ENCODE measurements at regions not wholly inside any gene's neighbourhood (a gene's known extent, or its start where the extent isn't known, plus 50 kb on each side); places are given as distances from the start of the nearest gene placed in this dataset.

GRCh38 chr15:66896611-66897010 lies 168.8 kb upstream of the SMAD3 start:
- TF ChIP-seq, protein P1, sequence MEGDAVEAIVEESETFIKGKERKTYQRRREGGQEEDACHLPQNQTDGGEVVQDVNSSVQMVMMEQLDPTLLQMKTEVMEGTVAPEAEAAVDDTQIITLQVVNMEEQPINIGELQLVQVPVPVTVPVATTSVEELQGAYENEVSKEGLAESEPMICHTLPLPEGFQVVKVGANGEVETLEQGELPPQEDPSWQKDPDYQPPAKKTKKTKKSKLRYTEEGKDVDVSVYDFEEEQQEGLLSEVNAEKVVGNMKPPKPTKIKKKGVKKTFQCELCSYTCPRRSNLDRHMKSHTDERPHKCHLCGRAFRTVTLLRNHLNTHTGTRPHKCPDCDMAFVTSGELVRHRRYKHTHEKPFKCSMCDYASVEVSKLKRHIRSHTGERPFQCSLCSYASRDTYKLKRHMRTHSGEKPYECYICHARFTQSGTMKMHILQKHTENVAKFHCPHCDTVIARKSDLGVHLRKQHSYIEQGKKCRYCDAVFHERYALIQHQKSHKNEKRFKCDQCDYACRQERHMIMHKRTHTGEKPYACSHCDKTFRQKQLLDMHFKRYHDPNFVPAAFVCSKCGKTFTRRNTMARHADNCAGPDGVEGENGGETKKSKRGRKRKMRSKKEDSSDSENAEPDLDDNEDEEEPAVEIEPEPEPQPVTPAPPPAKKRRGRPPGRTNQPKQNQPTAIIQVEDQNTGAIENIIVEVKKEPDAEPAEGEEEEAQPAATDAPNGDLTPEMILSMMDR (IDR thresholded peaks at IDR 0.05; ENCODE audit: unreplicated experiment), result no peak
- no peak for DNase-seq (ENCODE audit: low spot score, unreplicated experiment)
- no peak overlapping the region for H3K27ac Mint-ChIP-seq

GRCh38 chr15:66897416-66897815 lies 168.0 kb upstream of the SMAD3 start:
- H3K36me3 Mint-ChIP-seq (ENCODE audit: insufficient read depth), result no peaks in the 10 kb centered on the region
- no peaks in the 10 kb centered on the region for H3K9me3 Mint-ChIP-seq (ENCODE audit: low read depth)
- peaks cover 26% of the 10 kb centered on the region for H3K4me1 Mint-ChIP-seq (ENCODE audit: low read depth)
- no peak overlapping the region for H3K4me3 Mint-ChIP-seq (ENCODE audit: low read depth)
- H3K27ac Mint-ChIP-seq, result no peak overlapping the region
- H3K27me3 Mint-ChIP-seq, result no peaks in the 10 kb centered on the region
- TF ChIP-seq, protein P1 (IDR thresholded peaks at IDR 0.05; ENCODE audit: unreplicated experiment), result no peak
- no peak for DNase-seq (ENCODE audit: low spot score, unreplicated experiment)

More at GRCh38 chr15:66896611-66897010, 168.8 kb upstream of the SMAD3 start:
- Mint-ChIP-seq H3K4me1 (ENCODE audit: low read depth) (peaks cover 34% of the 10 kb centered on the region), H3K4me3 (ENCODE audit: low read depth) (no peak overlapping the region), H3K36me3 (ENCODE audit: insufficient read depth) (peaks cover 2% of the 10 kb centered on the region), H3K27me3 (no peaks in the 10 kb centered on the region), H3K9me3 (ENCODE audit: low read depth) (peaks cover 1% of the 10 kb centered on the region)

DNA sequence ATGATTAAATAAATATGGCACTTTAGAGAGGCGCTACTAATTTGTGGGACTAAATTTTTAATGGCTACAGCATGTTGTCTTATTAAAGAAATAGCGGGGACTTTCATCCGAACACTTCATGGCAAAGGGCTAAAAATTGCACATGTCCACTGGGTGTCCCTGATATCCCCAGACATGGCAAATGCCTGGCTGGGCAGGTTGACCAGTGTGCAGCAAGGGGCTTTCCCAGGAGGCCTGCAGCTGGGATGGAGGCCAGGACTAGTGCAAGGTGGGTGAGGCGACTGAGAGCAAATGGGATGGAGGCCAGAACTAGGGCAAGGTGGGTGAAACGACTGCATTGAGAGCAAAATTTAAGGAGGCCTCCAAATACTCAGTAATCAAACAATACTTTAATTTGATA lies 167.4 kb upstream of the SMAD3 start:
- DNase-seq (ENCODE audit: low spot score, unreplicated experiment), result no peak
- H3K36me3 Mint-ChIP-seq (ENCODE audit: insufficient read depth), result no peaks in the 10 kb centered on the region
- H3K4me3 Mint-ChIP-seq (ENCODE audit: low read depth), result no peak overlapping the region
- H3K27ac Mint-ChIP-seq, result no peak overlapping the region
- TF ChIP-seq, protein P1 (IDR thresholded peaks at IDR 0.05; ENCODE audit: unreplicated experiment), result no peak
- H3K9me3 Mint-ChIP-seq (ENCODE audit: low read depth), result no peaks in the 10 kb centered on the region
- no peaks in the 10 kb centered on the region for H3K27me3 Mint-ChIP-seq
- H3K4me1 Mint-ChIP-seq (ENCODE audit: low read depth), result peaks cover 26% of the 10 kb centered on the region

GRCh38 chr15:66898656-66899386 lies 166.6 kb upstream of the SMAD3 start:
- no peaks in the 10 kb centered on the region for H3K27me3 Mint-ChIP-seq
- no peak overlapping the region for H3K27ac Mint-ChIP-seq
- H3K36me3 Mint-ChIP-seq (ENCODE audit: insufficient read depth), result no peaks in the 10 kb centered on the region
- no peaks in the 10 kb centered on the region for H3K9me3 Mint-ChIP-seq (ENCODE audit: low read depth)
- TF ChIP-seq, protein P1 (IDR thresholded peaks at IDR 0.05; ENCODE audit: unreplicated experiment), result no peak
- DNase-seq (ENCODE audit: low spot score, unreplicated experiment), result no peak
- H3K4me1 Mint-ChIP-seq (ENCODE audit: low read depth), result peaks cover 18% of the 10 kb centered on the region
- no peak overlapping the region for H3K4me3 Mint-ChIP-seq (ENCODE audit: low read depth)

- no peak for DNase-seq (ENCODE audit: low spot score, unreplicated experiment)
- Mint-ChIP-seq H3K4me3 (ENCODE audit: low read depth) (no peak overlapping the region), H3K36me3 (ENCODE audit: insufficient read depth) (no peaks in the 10 kb centered on the region), H3K27ac (no peak overlapping the region), H3K9me3 (ENCODE audit: low read depth) (no peaks in the 10 kb centered on the region), H3K27me3 (no peaks in the 10 kb centered on the region), H3K4me1 (ENCODE audit: low read depth) (peaks cover 10% of the 10 kb centered on the region)
- TF ChIP-seq, protein P1 (IDR thresholded peaks at IDR 0.05; ENCODE audit: unreplicated experiment), result no peak
Measured at GRCh38 chr15:66899555-66900350, 165.6 kb upstream of the SMAD3 start.

Data from progenitor cell of endocrine pancreas (in vitro differentiated cells).